Peyer's patch (tissue), 4 donors: ENCODE measurements at regions not wholly inside any gene's neighbourhood (a gene's known extent, or its start where the extent isn't known, plus 50 kb on each side); places are given as distances from the start of the nearest gene placed in this dataset.

Experiments used
- DNase-seq, 3 donors: peaks; one replicate each; pipeline ENCODE4 v3.0.0-alpha.2; 2017 to 2019
- H3K27ac ChIP-seq, 4 donors: fragments of 200-600 bp; sonication (generic); one replicate each; pipeline ENCODE4 v1.5.1; 2016 to 2019
- H3K27me3 ChIP-seq, 2 donors: fragments of 200-600 bp; sonication (generic); one replicate each; pipeline ENCODE4 v1.5.1; 2019
- H3K36me3 ChIP-seq, 3 donors: fragments of 200-600 bp; sonication (generic); one replicate each; pipeline ENCODE4 v1.5.1; 2016 to 2019
- H3K4me1 ChIP-seq, 4 donors: fragments of 200-600 bp; sonication (generic); one replicate each; pipeline ENCODE4 v1.5.1; 2016 to 2019
- H3K4me3 ChIP-seq, 4 donors: fragments of 200-600 bp; sonication (generic); 1 replicate in 3 of 4; 2 replicates in 1 of 4; pipeline ENCODE4 v1.5.1; 2016 to 2019; ENCODE audit warnings: mild to moderate bottlenecking in 1 of 4
- H3K9me3 ChIP-seq, 4 donors: fragments of 200-600 bp; sonication (generic); one replicate each; pipeline ENCODE4 v1.5.1; 2016 to 2019; ENCODE audit warnings: mild to moderate bottlenecking in 1 of 4
- CTCF ChIP-seq, 6 experiments: fragments of 450-650 bp in 4 of 6; fragments of 200-600 bp in 2 of 6; sonication (generic) in 1 of 6; IDR thresholded peaks; one replicate each; pipeline ENCODE4 v1.5.1; 2017 to 2019; ENCODE audit warnings: antibody characterized with exemption in 6 of 6, mild to moderate bottlenecking in 3 of 6, moderate library complexity in 1 of 6
- POLR2A ChIP-seq, 2 donors: fragments of 450-650 bp; IDR thresholded peaks; one replicate each; pipeline ENCODE4 v1.5.1; 2017; ENCODE audit warnings: antibody characterized with exemption in 2 of 2, mild to moderate bottlenecking in 2 of 2, moderate library complexity in 2 of 2

GRCh38 chr12:87820524-87821202, 208.5 kb downstream of the C12orf50 start:
- H3K4me3 ChIP-seq, result no peak overlapping the region
- no peak for TF ChIP-seq POLR2A (IDR thresholded peaks at IDR 0.05)
- no peak for TF ChIP-seq CTCF (IDR thresholded peaks at IDR 0.05)
- DNase-seq, result no peak
- no peak overlapping the region for H3K27ac ChIP-seq
- no peaks in the 10 kb centered on the region for H3K27me3 ChIP-seq
- no peaks in the 10 kb centered on the region for H3K9me3 ChIP-seq
- H3K36me3 ChIP-seq, result no peaks in the 10 kb centered on the region
- no peaks in the 10 kb centered on the region for H3K4me1 ChIP-seq

DNA sequence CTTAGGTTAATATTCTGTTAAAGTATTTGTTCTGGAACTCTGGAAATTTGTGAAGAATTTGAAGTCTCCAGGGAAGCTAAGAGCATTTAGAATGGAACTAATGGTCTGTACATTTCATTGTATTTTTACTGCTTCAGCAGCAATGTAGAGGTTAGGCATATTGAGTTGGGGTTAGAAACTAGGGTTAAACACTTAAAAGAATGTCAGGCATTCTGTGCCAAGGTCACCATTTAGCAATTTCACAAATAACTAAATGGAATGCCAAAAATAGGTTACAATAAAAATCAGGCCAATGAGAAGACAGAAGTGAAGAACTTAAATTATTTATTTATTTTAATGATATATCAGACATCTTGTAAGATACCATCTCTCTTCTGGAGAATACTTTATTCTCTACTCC, 210.8 kb downstream of the C12orf50 start:
- Histone ChIP-seq H3K4me3 (no peak overlapping the region), H3K36me3 (no peaks in the 10 kb centered on the region), H3K9me3 (no peaks in the 10 kb centered on the region), H3K4me1 (no peaks in the 10 kb centered on the region), H3K27me3 (no peaks in the 10 kb centered on the region), H3K27ac (no peak overlapping the region)
- DNase-seq, result no peak
- TF ChIP-seq POLR2A (IDR thresholded peaks at IDR 0.05) (no peak), CTCF (IDR thresholded peaks at IDR 0.05) (no peak)

DNA sequence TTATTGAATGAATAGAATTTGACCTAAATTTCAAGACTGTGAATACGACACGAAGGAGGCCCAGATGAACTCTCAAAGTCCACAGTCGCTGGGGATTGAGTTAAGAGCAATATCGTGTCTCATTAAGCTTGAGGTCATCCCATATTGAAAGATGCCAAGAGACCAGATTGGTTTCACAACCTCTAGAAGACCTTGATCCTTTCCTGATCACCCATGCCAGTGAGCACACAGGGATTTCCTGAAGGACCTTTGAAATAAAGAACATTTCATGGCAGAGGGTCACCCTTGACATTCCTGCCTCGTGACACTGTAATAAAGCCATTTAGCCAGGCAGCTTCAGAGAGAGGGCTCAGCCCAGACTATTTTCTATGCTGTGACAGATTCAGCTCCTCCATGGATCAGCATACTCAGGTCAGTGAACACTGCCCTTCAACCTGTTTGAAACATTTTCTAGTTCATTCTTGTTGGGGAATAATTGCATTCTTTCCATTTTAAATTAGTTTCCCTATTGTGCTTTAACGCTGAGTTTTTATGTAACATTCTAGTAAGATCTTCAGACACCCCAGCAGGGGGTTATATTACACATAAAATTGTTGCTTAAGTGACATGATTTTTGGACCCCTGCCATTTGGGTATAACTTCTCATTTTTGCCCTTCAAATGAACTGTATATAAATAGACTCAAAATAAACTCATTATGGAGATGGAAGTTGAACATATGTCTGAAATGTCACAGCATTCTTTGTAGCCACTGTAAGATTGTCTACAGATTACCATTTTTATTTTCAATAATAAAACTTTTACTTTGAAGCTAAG, 213.2 kb downstream of the C12orf50 start:
- TF ChIP-seq CTCF (IDR thresholded peaks at IDR 0.05), result no peak
- TF ChIP-seq POLR2A (IDR thresholded peaks at IDR 0.05), result no peak
- Histone ChIP-seq H3K36me3 (no peaks in the 10 kb centered on the region), H3K4me1 (no peaks in the 10 kb centered on the region), H3K9me3 (no peaks in the 10 kb centered on the region), H3K4me3 (no peak overlapping the region), H3K27ac (no peak overlapping the region), H3K27me3 (no peaks in the 10 kb centered on the region)
- DNase-seq, result peak in 1 of 3 donors; percentile 46

DNA sequence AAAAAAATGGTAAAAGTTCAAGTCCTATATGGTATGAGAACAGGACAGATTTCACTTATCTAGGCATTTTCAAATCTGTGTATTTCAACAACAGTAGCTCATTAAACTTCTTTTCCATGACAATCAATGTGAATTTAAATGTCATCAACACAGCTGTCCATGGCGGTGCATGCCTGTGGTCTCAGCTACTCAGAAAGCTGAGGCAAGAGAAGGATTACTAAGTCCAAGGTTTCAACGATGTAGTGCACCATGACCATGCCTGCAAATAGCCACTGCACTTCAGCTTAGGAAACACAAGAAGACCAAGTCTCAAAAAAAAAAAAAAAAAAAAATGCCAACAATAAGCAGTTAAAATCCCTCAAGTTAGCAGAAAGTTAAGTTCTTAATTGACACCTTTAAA, 214.6 kb downstream of the C12orf50 start:
- Histone ChIP-seq H3K9me3 (no peaks in the 10 kb centered on the region), H3K4me1 (no peaks in the 10 kb centered on the region), H3K36me3 (no peaks in the 10 kb centered on the region), H3K27ac (no peak overlapping the region), H3K4me3 (no peak overlapping the region), H3K27me3 (no peaks in the 10 kb centered on the region)
- no peak for DNase-seq
- TF ChIP-seq POLR2A (IDR thresholded peaks at IDR 0.05) (no peak), CTCF (IDR thresholded peaks at IDR 0.05) (no peak)

GRCh38 chr12:87813476-87814234, 215.5 kb downstream of the C12orf50 start:
- Histone ChIP-seq H3K4me1 (no peaks in the 10 kb centered on the region), H3K27me3 (no peaks in the 10 kb centered on the region), H3K9me3 (no peaks in the 10 kb centered on the region), H3K36me3 (no peaks in the 10 kb centered on the region), H3K4me3 (no peak overlapping the region), H3K27ac (no peak overlapping the region)
- no peak for DNase-seq
- TF ChIP-seq CTCF (IDR thresholded peaks at IDR 0.05) (no peak), POLR2A (IDR thresholded peaks at IDR 0.05) (no peak)
